ENCODE measurements at regions not wholly inside any gene's neighbourhood (a gene's known extent, or its start where the extent isn't known, plus 50 kb on each side); places are given as distances from the start of the nearest gene placed in this dataset.
A peak's percentile ranks its signal among the peaks of the same experiment; 100 is the strongest.

- peaks cover 15% of the 10 kb centered on the region for H3K4me1 ChIP-seq
- H3K27me3 ChIP-seq: 0 out of 2 replicates have a peak, but pooled peaks cover 3% of the 10 kb centered on the region
- no peak overlapping the region for H3K27ac ChIP-seq
- no peaks in the 10 kb centered on the region for H3K9me3 ChIP-seq (replicated peaks)
- no peak overlapping the region for H3K4me3 ChIP-seq
- DNase-seq: no peak
- H3K36me3 ChIP-seq: no peaks in the 10 kb centered on the region
Measured at GRCh38 chr15:70528816-70529215, 234.5 kb downstream of the UACA start.

- Histone ChIP-seq H3K4me3 (no peak overlapping the region), H3K36me3 (no peaks in the 10 kb centered on the region), H3K27ac (no peak overlapping the region), H3K27me3 (0 out of 2 replicates have a peak, but pooled peaks cover 6% of the 10 kb centered on the region), H3K4me1 (peaks cover 15% of the 10 kb centered on the region), H3K9me3 (replicated peaks) (no peaks in the 10 kb centered on the region)
- DNase-seq: peak in 1 of 2 experiments; percentile 2
Measured at GRCh38 chr15:70528270-70528706, 235.1 kb downstream of the UACA start.

- H3K9me3 ChIP-seq (replicated peaks): no peaks in the 10 kb centered on the region
- H3K36me3 ChIP-seq: no peaks in the 10 kb centered on the region
- DNase-seq: peak; percentile 2 to 35
- peaks cover 15% of the 10 kb centered on the region for H3K4me1 ChIP-seq
- 0 out of 2 replicates have a peak, but pooled peaks cover 6% of the 10 kb centered on the region for H3K27me3 ChIP-seq
- H3K27ac ChIP-seq: no peak overlapping the region
- H3K4me3 ChIP-seq: peak overlapping the region; percentile 14
Measured at GRCh38 chr15:70526974-70527325, 236.4 kb downstream of the UACA start.

GRCh38 chr15:70526221-70526973 lies 237.0 kb downstream of the UACA start:
- H3K27me3 ChIP-seq: 0 out of 2 replicates have a peak, but pooled peaks cover 6% of the 10 kb centered on the region
- no peaks in the 10 kb centered on the region for H3K36me3 ChIP-seq
- DNase-seq: peak; percentile 78 to 80
- peak overlapping the region; percentile 14 for H3K4me3 ChIP-seq
- no peak overlapping the region for H3K27ac ChIP-seq
- peaks cover 15% of the 10 kb centered on the region for H3K4me1 ChIP-seq
- H3K9me3 ChIP-seq (replicated peaks): no peaks in the 10 kb centered on the region

GRCh38 chr15:70525551-70525950 lies 237.8 kb downstream of the UACA start:
- no peak overlapping the region for H3K4me3 ChIP-seq
- DNase-seq: no peak
- peaks cover 15% of the 10 kb centered on the region for H3K4me1 ChIP-seq
- H3K9me3 ChIP-seq (replicated peaks): no peaks in the 10 kb centered on the region
- H3K27me3 ChIP-seq: 0 out of 2 replicates have a peak, but pooled peaks cover 6% of the 10 kb centered on the region
- H3K36me3 ChIP-seq: no peaks in the 10 kb centered on the region
- no peak overlapping the region for H3K27ac ChIP-seq

- H3K27me3 ChIP-seq: 0 out of 2 replicates have a peak, but pooled peaks cover 6% of the 10 kb centered on the region
- no peaks in the 10 kb centered on the region for H3K9me3 ChIP-seq (replicated peaks)
- H3K4me1 ChIP-seq: peaks cover 15% of the 10 kb centered on the region
- H3K27ac ChIP-seq: no peak overlapping the region
- no peak overlapping the region for H3K4me3 ChIP-seq
- no peaks in the 10 kb centered on the region for H3K36me3 ChIP-seq
- peak in 1 of 2 experiments; percentile 0 for DNase-seq
Measured at GRCh38 chr15:70524470-70524869, 238.9 kb downstream of the UACA start.

- no peak for DNase-seq
- Histone ChIP-seq H3K36me3 (no peaks in the 10 kb centered on the region), H3K27ac (no peak overlapping the region), H3K9me3 (replicated peaks) (no peaks in the 10 kb centered on the region), H3K4me1 (peaks cover 15% of the 10 kb centered on the region), H3K27me3 (0 out of 2 replicates have a peak, but pooled peaks cover 6% of the 10 kb centered on the region), H3K4me3 (no peak overlapping the region)
Measured at GRCh38 chr15:70523616-70524015, 239.7 kb downstream of the UACA start.

- H3K9me3 ChIP-seq (replicated peaks): no peaks in the 10 kb centered on the region
Measured at GRCh38 chr15:70523192-70523591, 240.2 kb downstream of the UACA start.

GRCh38 chr15:70522323-70522966 lies 240.9 kb downstream of the UACA start:
- Histone ChIP-seq H3K4me3 (no peak overlapping the region), H3K27me3 (0 out of 2 replicates have a peak, but pooled peaks cover 6% of the 10 kb centered on the region), H3K36me3 (no peaks in the 10 kb centered on the region), H3K4me1 (peaks cover 15% of the 10 kb centered on the region), H3K9me3 (replicated peaks) (no peaks in the 10 kb centered on the region), H3K27ac (no peak overlapping the region)
- no peak for DNase-seq

More at GRCh38 chr15:70523192-70523591, 240.2 kb downstream of the UACA start:
- DNase-seq: no peak
- no peak overlapping the region for H3K4me3 ChIP-seq
- H3K36me3 ChIP-seq: no peaks in the 10 kb centered on the region
- H3K4me1 ChIP-seq: peaks cover 15% of the 10 kb centered on the region
- no peak overlapping the region for H3K27ac ChIP-seq
- 0 out of 2 replicates have a peak, but pooled peaks cover 6% of the 10 kb centered on the region for H3K27me3 ChIP-seq

GRCh38 chr15:70521576-70522322 lies 241.6 kb downstream of the UACA start:
- DNase-seq: no peak
- Histone ChIP-seq H3K4me1 (peaks cover 10% of the 10 kb centered on the region), H3K36me3 (no peaks in the 10 kb centered on the region), H3K27me3 (0 out of 2 replicates have a peak, but pooled peaks cover 6% of the 10 kb centered on the region), H3K9me3 (replicated peaks) (no peaks in the 10 kb centered on the region), H3K27ac (no peak overlapping the region), H3K4me3 (no peak overlapping the region)

- no peaks in the 10 kb centered on the region for H3K4me1 ChIP-seq
- H3K9me3 ChIP-seq (replicated peaks): no peaks in the 10 kb centered on the region
- H3K27ac ChIP-seq: no peak overlapping the region
- H3K36me3 ChIP-seq: no peaks in the 10 kb centered on the region
- H3K27me3 ChIP-seq: 0 out of 2 replicates have a peak, but pooled peaks cover 6% of the 10 kb centered on the region
- DNase-seq: no peak
- no peak overlapping the region for H3K4me3 ChIP-seq
Measured at GRCh38 chr15:70519616-70520015, 243.7 kb downstream of the UACA start.

- Histone ChIP-seq H3K9me3 (replicated peaks) (no peaks in the 10 kb centered on the region), H3K4me3 (no peak overlapping the region), H3K27ac (no peak overlapping the region), H3K27me3 (0 out of 2 replicates have a peak, but pooled peaks cover 4% of the 10 kb centered on the region), H3K36me3 (no peaks in the 10 kb centered on the region), H3K4me1 (no peaks in the 10 kb centered on the region)
- DNase-seq: no peak
Measured at GRCh38 chr15:70519004-70519365, 244.4 kb downstream of the UACA start.

- Histone ChIP-seq H3K36me3 (no peaks in the 10 kb centered on the region), H3K9me3 (replicated peaks) (no peaks in the 10 kb centered on the region), H3K27me3 (no peaks in the 10 kb centered on the region), H3K4me1 (no peaks in the 10 kb centered on the region), H3K27ac (no peak overlapping the region), H3K4me3 (no peak overlapping the region)
- no peak for DNase-seq
Measured at GRCh38 chr15:70518201-70519003, 245.0 kb downstream of the UACA start.

- Histone ChIP-seq H3K36me3 (no peaks in the 10 kb centered on the region), H3K9me3 (replicated peaks) (0 out of 2 replicates have a peak, but pooled peaks cover 1% of the 10 kb centered on the region), H3K4me3 (no peak overlapping the region), H3K27ac (no peak overlapping the region), H3K4me1 (no peaks in the 10 kb centered on the region), H3K27me3 (no peaks in the 10 kb centered on the region)
- DNase-seq: no peak
Measured at GRCh38 chr15:70517194-70517590, 246.2 kb downstream of the UACA start.
